H1 (cell line): ENCODE measurements at regions not wholly inside any gene's neighbourhood (a gene's known extent, or its start where the extent isn't known, plus 50 kb on each side); places are given as distances from the start of the nearest gene placed in this dataset.

Experiments
- EGR1 ChIP-seq: IDR thresholded peaks from 2 replicates; pipeline ENCODE4 v1.6.1; 2011; ENCODE audit warnings: low read depth, low read length, borderline replicate concordance
- SP4 ChIP-seq: IDR thresholded peaks from 2 replicates; pipeline ENCODE4 v1.6.1; 2012; ENCODE audit warnings: low read length, inconsistent platforms
- SUZ12 ChIP-seq: fragments of 200-600 bp; sonication (generic); IDR thresholded peaks from 2 replicates; pipeline ENCODE4 v1.6.1; 2012; ENCODE audit warnings: mild to moderate bottlenecking, inconsistent platforms, low read length, moderate library complexity, mixed read lengths
- TAF1 ChIP-seq: IDR thresholded peaks from 2 replicates; pipeline ENCODE4 v1.6.1; 2011; ENCODE audit warnings: mild to moderate bottlenecking, low read depth, low read length
- TF ChIP-seq, protein P1 (sequence below): fragments of 300-600 bp; sonication (generic); IDR thresholded peaks from 2 replicates; pipeline ENCODE4 v1.7.1; 2012; ENCODE audit warnings: low read length, moderate library complexity, mild to moderate bottlenecking, inconsistent platforms; ENCODE audit not compliant: insufficient replicate concordance

DNA sequence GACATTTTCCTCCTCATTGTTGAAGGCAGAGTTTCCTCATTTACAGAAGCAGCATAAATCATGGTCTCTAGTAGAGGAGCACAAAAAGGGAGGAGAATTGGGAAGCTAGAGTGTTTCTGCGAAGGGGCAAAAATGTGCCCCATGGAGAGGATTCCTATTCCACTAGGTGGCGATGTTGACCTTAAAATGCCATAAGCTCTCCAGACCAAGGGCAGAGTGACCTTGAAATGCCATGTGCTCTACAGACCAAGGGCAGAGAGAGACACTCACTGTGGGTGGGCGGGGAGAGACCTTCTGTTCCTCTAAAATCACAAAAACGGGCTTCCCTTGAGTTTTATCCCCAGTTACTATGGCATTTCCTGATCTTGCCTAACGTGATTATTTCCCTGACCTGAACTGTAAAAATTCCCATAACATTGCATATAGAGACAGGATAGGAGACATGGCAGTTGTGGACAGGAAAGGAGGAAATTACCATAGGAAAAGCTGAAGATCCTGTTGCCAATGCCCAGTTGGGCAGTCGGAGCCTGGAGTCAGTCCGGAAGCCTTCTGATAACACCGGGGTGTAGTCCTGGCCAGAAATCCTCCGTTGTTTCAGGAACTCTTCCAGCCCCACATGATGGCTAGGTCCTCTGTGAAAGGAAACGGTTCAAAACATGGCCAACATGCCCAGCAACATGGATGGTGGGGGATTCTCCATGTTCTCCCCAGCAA is 567.7 kb downstream of the MAGEB5 start (continued):
- TF ChIP-seq, protein P1, sequence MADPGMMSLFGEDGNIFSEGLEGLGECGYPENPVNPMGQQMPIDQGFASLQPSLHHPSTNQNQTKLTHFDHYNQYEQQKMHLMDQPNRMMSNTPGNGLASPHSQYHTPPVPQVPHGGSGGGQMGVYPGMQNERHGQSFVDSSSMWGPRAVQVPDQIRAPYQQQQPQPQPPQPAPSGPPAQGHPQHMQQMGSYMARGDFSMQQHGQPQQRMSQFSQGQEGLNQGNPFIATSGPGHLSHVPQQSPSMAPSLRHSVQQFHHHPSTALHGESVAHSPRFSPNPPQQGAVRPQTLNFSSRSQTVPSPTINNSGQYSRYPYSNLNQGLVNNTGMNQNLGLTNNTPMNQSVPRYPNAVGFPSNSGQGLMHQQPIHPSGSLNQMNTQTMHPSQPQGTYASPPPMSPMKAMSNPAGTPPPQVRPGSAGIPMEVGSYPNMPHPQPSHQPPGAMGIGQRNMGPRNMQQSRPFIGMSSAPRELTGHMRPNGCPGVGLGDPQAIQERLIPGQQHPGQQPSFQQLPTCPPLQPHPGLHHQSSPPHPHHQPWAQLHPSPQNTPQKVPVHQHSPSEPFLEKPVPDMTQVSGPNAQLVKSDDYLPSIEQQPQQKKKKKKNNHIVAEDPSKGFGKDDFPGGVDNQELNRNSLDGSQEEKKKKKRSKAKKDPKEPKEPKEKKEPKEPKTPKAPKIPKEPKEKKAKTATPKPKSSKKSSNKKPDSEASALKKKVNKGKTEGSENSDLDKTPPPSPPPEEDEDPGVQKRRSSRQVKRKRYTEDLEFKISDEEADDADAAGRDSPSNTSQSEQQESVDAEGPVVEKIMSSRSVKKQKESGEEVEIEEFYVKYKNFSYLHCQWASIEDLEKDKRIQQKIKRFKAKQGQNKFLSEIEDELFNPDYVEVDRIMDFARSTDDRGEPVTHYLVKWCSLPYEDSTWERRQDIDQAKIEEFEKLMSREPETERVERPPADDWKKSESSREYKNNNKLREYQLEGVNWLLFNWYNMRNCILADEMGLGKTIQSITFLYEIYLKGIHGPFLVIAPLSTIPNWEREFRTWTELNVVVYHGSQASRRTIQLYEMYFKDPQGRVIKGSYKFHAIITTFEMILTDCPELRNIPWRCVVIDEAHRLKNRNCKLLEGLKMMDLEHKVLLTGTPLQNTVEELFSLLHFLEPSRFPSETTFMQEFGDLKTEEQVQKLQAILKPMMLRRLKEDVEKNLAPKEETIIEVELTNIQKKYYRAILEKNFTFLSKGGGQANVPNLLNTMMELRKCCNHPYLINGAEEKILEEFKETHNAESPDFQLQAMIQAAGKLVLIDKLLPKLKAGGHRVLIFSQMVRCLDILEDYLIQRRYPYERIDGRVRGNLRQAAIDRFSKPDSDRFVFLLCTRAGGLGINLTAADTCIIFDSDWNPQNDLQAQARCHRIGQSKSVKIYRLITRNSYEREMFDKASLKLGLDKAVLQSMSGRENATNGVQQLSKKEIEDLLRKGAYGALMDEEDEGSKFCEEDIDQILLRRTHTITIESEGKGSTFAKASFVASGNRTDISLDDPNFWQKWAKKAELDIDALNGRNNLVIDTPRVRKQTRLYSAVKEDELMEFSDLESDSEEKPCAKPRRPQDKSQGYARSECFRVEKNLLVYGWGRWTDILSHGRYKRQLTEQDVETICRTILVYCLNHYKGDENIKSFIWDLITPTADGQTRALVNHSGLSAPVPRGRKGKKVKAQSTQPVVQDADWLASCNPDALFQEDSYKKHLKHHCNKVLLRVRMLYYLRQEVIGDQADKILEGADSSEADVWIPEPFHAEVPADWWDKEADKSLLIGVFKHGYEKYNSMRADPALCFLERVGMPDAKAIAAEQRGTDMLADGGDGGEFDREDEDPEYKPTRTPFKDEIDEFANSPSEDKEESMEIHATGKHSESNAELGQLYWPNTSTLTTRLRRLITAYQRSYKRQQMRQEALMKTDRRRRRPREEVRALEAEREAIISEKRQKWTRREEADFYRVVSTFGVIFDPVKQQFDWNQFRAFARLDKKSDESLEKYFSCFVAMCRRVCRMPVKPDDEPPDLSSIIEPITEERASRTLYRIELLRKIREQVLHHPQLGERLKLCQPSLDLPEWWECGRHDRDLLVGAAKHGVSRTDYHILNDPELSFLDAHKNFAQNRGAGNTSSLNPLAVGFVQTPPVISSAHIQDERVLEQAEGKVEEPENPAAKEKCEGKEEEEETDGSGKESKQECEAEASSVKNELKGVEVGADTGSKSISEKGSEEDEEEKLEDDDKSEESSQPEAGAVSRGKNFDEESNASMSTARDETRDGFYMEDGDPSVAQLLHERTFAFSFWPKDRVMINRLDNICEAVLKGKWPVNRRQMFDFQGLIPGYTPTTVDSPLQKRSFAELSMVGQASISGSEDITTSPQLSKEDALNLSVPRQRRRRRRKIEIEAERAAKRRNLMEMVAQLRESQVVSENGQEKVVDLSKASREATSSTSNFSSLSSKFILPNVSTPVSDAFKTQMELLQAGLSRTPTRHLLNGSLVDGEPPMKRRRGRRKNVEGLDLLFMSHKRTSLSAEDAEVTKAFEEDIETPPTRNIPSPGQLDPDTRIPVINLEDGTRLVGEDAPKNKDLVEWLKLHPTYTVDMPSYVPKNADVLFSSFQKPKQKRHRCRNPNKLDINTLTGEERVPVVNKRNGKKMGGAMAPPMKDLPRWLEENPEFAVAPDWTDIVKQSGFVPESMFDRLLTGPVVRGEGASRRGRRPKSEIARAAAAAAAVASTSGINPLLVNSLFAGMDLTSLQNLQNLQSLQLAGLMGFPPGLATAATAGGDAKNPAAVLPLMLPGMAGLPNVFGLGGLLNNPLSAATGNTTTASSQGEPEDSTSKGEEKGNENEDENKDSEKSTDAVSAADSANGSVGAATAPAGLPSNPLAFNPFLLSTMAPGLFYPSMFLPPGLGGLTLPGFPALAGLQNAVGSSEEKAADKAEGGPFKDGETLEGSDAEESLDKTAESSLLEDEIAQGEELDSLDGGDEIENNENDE = no peak
- no peak for TF ChIP-seq SUZ12
- TF ChIP-seq EGR1 = no peak
- no peak for TF ChIP-seq SP4
- no peak for TF ChIP-seq TAF1
